NT2/D1 (cell line): ENCODE measurements at regions not wholly inside any gene's neighbourhood (a gene's known extent, or its start where the extent isn't known, plus 50 kb on each side); places are given as distances from the start of the nearest gene placed in this dataset.

Source experiments
- DNase-seq: peaks from one replicate; pipeline ENCODE4 v3.0.0-alpha.2; 2011; ENCODE audit warnings: low read depth, low spot score
- H3K27me3 ChIP-seq: 2 replicates; pipeline ENCODE4 v1.6.0; 2011; ENCODE audit warnings: mild to moderate bottlenecking; ENCODE audit not compliant: insufficient read length, insufficient read depth
- H3K36me3 ChIP-seq: 2 replicates; pipeline ENCODE4 v1.6.1; 2011; ENCODE audit warnings: mild to moderate bottlenecking, low read length, mixed read lengths; ENCODE audit not compliant: insufficient read depth, insufficient read length
- H3K4me1 ChIP-seq: 2 replicates; pipeline ENCODE4 v1.5.1; 2011; ENCODE audit not compliant: insufficient read depth, insufficient read length
- H3K4me3 ChIP-seq: 2 replicates; pipeline ENCODE4 v1.5.1; 2011; ENCODE audit warnings: low read depth; ENCODE audit not compliant: insufficient read length
- H3K9ac ChIP-seq: 2 replicates; pipeline ENCODE4 v1.6.0; 2011; ENCODE audit warnings: low read depth; ENCODE audit not compliant: insufficient read length
- H3K9me3 ChIP-seq: 2 replicates; pipeline ENCODE4 v1.5.1; 2011; ENCODE audit warnings: mild to moderate bottlenecking, low read length; ENCODE audit not compliant: insufficient read depth
- SUZ12 ChIP-seq: IDR thresholded peaks from 2 replicates; pipeline ENCODE4 v1.6.1; 2011; ENCODE audit not compliant: insufficient read length, insufficient read depth; ENCODE audit errors: extremely low read depth
- YY1 ChIP-seq: IDR thresholded peaks from 2 replicates; pipeline ENCODE4 v1.6.1; 2011; ENCODE audit not compliant: insufficient read length, insufficient read depth
- ZNF274 ChIP-seq: IDR thresholded peaks from 2 replicates; pipeline ENCODE4 v1.6.1; 2011; ENCODE audit warnings: mild to moderate bottlenecking, low read depth, low read length

- TF ChIP-seq ZNF274 (no peak), YY1 (no peak), SUZ12 (no peak)
- peaks cover 6% of the 10 kb centered on the region for H3K9me3 ChIP-seq
- no peak for DNase-seq
These were observed 246.0 kb upstream of the SPTLC3 start for GRCh38 chr20:12762725-12763124.

GRCh38 chr20:12763406-12763805, 245.4 kb upstream of the SPTLC3 start:
- TF ChIP-seq YY1 (no peak), SUZ12 (no peak)
- Histone ChIP-seq H3K36me3 (no peaks in the 10 kb centered on the region), H3K9me3 (peaks cover 6% of the 10 kb centered on the region), H3K4me1 (no peaks in the 10 kb centered on the region), H3K4me3 (no peak overlapping the region), H3K27me3 (no peaks in the 10 kb centered on the region), H3K9ac (no peak overlapping the region)
- no peak for DNase-seq

More at GRCh38 chr20:12762725-12763124, 246.0 kb upstream of the SPTLC3 start:
- Histone ChIP-seq H3K4me1 (no peaks in the 10 kb centered on the region), H3K4me3 (no peak overlapping the region), H3K27me3 (no peaks in the 10 kb centered on the region), H3K9ac (no peak overlapping the region), H3K36me3 (no peaks in the 10 kb centered on the region)

GRCh38 chr20:12764053-12764452, 244.7 kb upstream of the SPTLC3 start:
- no peak overlapping the region for H3K4me3 ChIP-seq
- no peak for DNase-seq
- H3K4me1 ChIP-seq = no peaks in the 10 kb centered on the region
- H3K9me3 ChIP-seq = peaks cover 6% of the 10 kb centered on the region
- no peak for TF ChIP-seq SUZ12
- TF ChIP-seq ZNF274 = no peak
- no peak for TF ChIP-seq YY1
- no peaks in the 10 kb centered on the region for H3K27me3 ChIP-seq
- H3K9ac ChIP-seq = no peak overlapping the region
- H3K36me3 ChIP-seq = no peaks in the 10 kb centered on the region

GRCh38 chr20:12764851-12765250, 243.9 kb upstream of the SPTLC3 start:
- Histone ChIP-seq H3K4me1 (no peaks in the 10 kb centered on the region), H3K27me3 (no peaks in the 10 kb centered on the region), H3K9ac (no peak overlapping the region), H3K4me3 (no peak overlapping the region), H3K36me3 (no peaks in the 10 kb centered on the region), H3K9me3 (peaks cover 6% of the 10 kb centered on the region)
- DNase-seq = no peak
- TF ChIP-seq SUZ12 = no peak
- TF ChIP-seq YY1 = no peak
- no peak for TF ChIP-seq ZNF274

GRCh38 chr20:12773936-12774335, 234.8 kb upstream of the SPTLC3 start:
- no peaks in the 10 kb centered on the region for H3K4me1 ChIP-seq
- H3K9ac ChIP-seq = no peak overlapping the region
- H3K4me3 ChIP-seq = no peak overlapping the region
- H3K27me3 ChIP-seq = no peaks in the 10 kb centered on the region
- no peak for DNase-seq
- no peak for TF ChIP-seq ZNF274
- no peak for TF ChIP-seq YY1
- TF ChIP-seq SUZ12 = no peak
- no peaks in the 10 kb centered on the region for H3K9me3 ChIP-seq
- no peaks in the 10 kb centered on the region for H3K36me3 ChIP-seq

- no peak overlapping the region for H3K9ac ChIP-seq
- H3K4me3 ChIP-seq = no peak overlapping the region
- H3K36me3 ChIP-seq = no peaks in the 10 kb centered on the region
- no peaks in the 10 kb centered on the region for H3K9me3 ChIP-seq
- no peaks in the 10 kb centered on the region for H3K4me1 ChIP-seq
- H3K27me3 ChIP-seq = no peaks in the 10 kb centered on the region
- no peak for TF ChIP-seq YY1
- no peak for TF ChIP-seq ZNF274
- no peak for TF ChIP-seq SUZ12
- DNase-seq = no peak
These were observed 233.7 kb upstream of the SPTLC3 start for GRCh38 chr20:12775041-12775440.

- Histone ChIP-seq H3K9me3 (no peaks in the 10 kb centered on the region), H3K4me1 (no peaks in the 10 kb centered on the region), H3K27me3 (no peaks in the 10 kb centered on the region), H3K36me3 (no peaks in the 10 kb centered on the region), H3K4me3 (no peak overlapping the region), H3K9ac (no peak overlapping the region)
- DNase-seq = no peak
- TF ChIP-seq ZNF274 = no peak
- TF ChIP-seq SUZ12 = no peak
- no peak for TF ChIP-seq YY1
These were observed 231.8 kb upstream of the SPTLC3 start for GRCh38 chr20:12777016-12777415.

- Histone ChIP-seq H3K4me3 (no peak overlapping the region), H3K9me3 (no peaks in the 10 kb centered on the region), H3K4me1 (no peaks in the 10 kb centered on the region), H3K27me3 (no peaks in the 10 kb centered on the region), H3K36me3 (no peaks in the 10 kb centered on the region), H3K9ac (no peak overlapping the region)
- TF ChIP-seq ZNF274 (no peak), YY1 (no peak), SUZ12 (no peak)
- DNase-seq = no peak
These were observed 222.5 kb upstream of the SPTLC3 start for GRCh38 chr20:12786276-12786675.
